K562 (cell line): ENCODE measurements at regions not wholly inside any gene's neighbourhood (a gene's known extent, or its start where the extent isn't known, plus 50 kb on each side); places are given as distances from the start of the nearest gene placed in this dataset.

Experiments used
- ATAC-seq: fragments of 200-7000 bp; cut with Tn5 transposase; 3 replicates; pipeline ENCODE4 v1.9.1; 2020; ENCODE audit warnings: moderate library complexity
- BruUV-seq: library from RNA; stranded (reverse); fragments of 400-500 nt; replicated peaks from 2 replicates; lab custom pipeline; 2021; lab: Mats Ljungman, UMichigan
- CTCF ChIA-PET: fragments of 300-600 bp; formaldehyde crosslinking; extraction: SDS; loops from one replicate; lab custom pipeline; 2021; ENCODE audit warnings: low intra/inter-chr PET ratio; lab: Yijun Ruan, JAX
- POLR2A ChIA-PET: fragments of 300-600, 350-650 bp; sonication (Branson Sonifier 250); formaldehyde crosslinking; extraction: SDS; loops from one replicate; lab custom pipeline; 2021; ENCODE audit warnings: antibody characterized with exemption, inconsistent platforms; lab: Yijun Ruan, JAX
- DNase-seq, 4 experiments: peaks; one replicate each; pipeline versions ENCODE4 v3.0.0 to v3.0.0-alpha.2; 2011 to 2018; ENCODE audit warnings: low spot score in 3 of 4, mixed read lengths in 3 of 4; ENCODE audit errors: extremely low read depth in 1 of 4
- FAIRE-seq: peaks from 2 replicates; lab custom pipeline; 2011; peaks lifted over from hg19 to GRCh38; lab: Jason Lieb, UNC
- H2AFZ ChIP-seq: 2 replicates; pipeline ENCODE4 v1.6.0; 2011; ENCODE audit warnings: low read depth, low read length, control low read depth, inconsistent platforms
- H3K27ac ChIP-seq: fragments of 200-600 bp; 3 replicates; pipeline ENCODE4 v1.8.0; 2011; ENCODE audit warnings: low read depth, mild to moderate bottlenecking, control low read depth, inconsistent platforms, low read length, moderate library complexity, mixed read lengths; ENCODE audit errors: extremely low read depth
- H3K27me3 ChIP-seq, 2 experiments: fragments of 300-600 bp in 1 of 2; 2 replicates in 1 of 2; 3 replicates in 1 of 2; pipeline versions ENCODE4 v1.6.0 to v1.8.0; 2011; ENCODE audit warnings: inconsistent platforms in 2 of 2, low read length in 2 of 2, mild to moderate bottlenecking in 1 of 2, mixed read lengths in 1 of 2, moderate library complexity in 1 of 2; ENCODE audit not compliant: control insufficient read depth in 2 of 2, insufficient read depth in 2 of 2
- H3K36me3 ChIP-seq: fragments of 300-600 bp; 3 replicates; pipeline ENCODE4 v1.8.0; 2011; ENCODE audit warnings: mild to moderate bottlenecking, low read length, inconsistent platforms; ENCODE audit not compliant: control insufficient read depth, insufficient read depth
- H3K4me1 ChIP-seq, 2 experiments: fragments of 200-600 bp in 1 of 2; replicated peaks in 1 of 2; 2 replicates in 1 of 2; 3 replicates in 1 of 2; pipeline versions ENCODE4 v1.5.1 to v1.8.0; 2011; ENCODE audit warnings: inconsistent platforms in 2 of 2, low read length in 2 of 2, mild to moderate bottlenecking in 1 of 2, mixed read lengths in 1 of 2, moderate library complexity in 1 of 2; ENCODE audit not compliant: control insufficient read depth in 2 of 2, insufficient read depth in 2 of 2
- H3K4me2 ChIP-seq: 2 replicates; pipeline ENCODE4 v1.6.1; 2011; ENCODE audit warnings: low read length, control low read depth, inconsistent platforms, mixed read lengths; ENCODE audit not compliant: insufficient read depth
- H3K4me3 ChIP-seq: fragments of 200-600 bp; sonication (generic), shearing (Covaris generic); 2 replicates; pipeline ENCODE4 v1.5.1; 2016; ENCODE audit warnings: control low read depth, inconsistent platforms
- H3K79me2 ChIP-seq: fragments of 200-600 bp; 3 replicates; pipeline ENCODE4 v1.8.0; 2011; ENCODE audit warnings: low read length, inconsistent platforms; ENCODE audit not compliant: control insufficient read depth, insufficient read depth
- H3K9ac ChIP-seq, 2 experiments: 2 replicates each; pipeline versions ENCODE4 v1.6.0 to v1.6.1; 2011; ENCODE audit warnings: low read depth in 2 of 2, low read length in 2 of 2, control low read depth in 1 of 2, inconsistent platforms in 1 of 2, mild to moderate bottlenecking in 1 of 2, mixed read lengths in 1 of 2; ENCODE audit not compliant: insufficient read depth in 1 of 2
- H3K9me1 ChIP-seq: one replicate; pipeline ENCODE4 v1.6.0; 2011; ENCODE audit warnings: inconsistent platforms, mild to moderate bottlenecking, low read length, moderate library complexity; ENCODE audit not compliant: control insufficient read depth, insufficient read depth
- H3K9me3 ChIP-seq: replicated peaks from 2 replicates; pipeline ENCODE4 v1.5.1; 2011; ENCODE audit warnings: low read depth, low read length, inconsistent platforms; ENCODE audit not compliant: control insufficient read depth, insufficient read depth
- H4K20me1 ChIP-seq: replicated peaks from 2 replicates; pipeline ENCODE4 v1.6.1; 2011; ENCODE audit warnings: low read length, inconsistent platforms, mixed read lengths; ENCODE audit not compliant: control insufficient read depth, insufficient read depth
- C11orf30 ChIP-seq: fragments of 450-650 bp; IDR thresholded peaks from 2 replicates; pipeline ENCODE4 v1.6.1; 2016; ENCODE audit warnings: low read depth, mild to moderate bottlenecking
- KLF6 ChIP-seq: fragments of 250-450 bp; sonication (Bioruptor Pico); IDR thresholded peaks from 2 replicates; pipeline ENCODE4 v1.4.0; 2020; ENCODE audit warnings: mild to moderate bottlenecking, moderate library complexity, borderline replicate concordance
- MAFF ChIP-seq: IDR thresholded peaks from 2 replicates; pipeline ENCODE4 v1.6.1; 2012; ENCODE audit warnings: low read length, improper control_type of control experiment
- MAFG ChIP-seq: fragments of 450-650 bp; conservative IDR thresholded peaks from 2 replicates; pipeline ENCODE4 v1.6.1; 2016; ENCODE audit warnings: missing genetic modification characterization, missing compliant biosample characterization
- MAFK ChIP-seq: IDR thresholded peaks from 2 replicates; pipeline ENCODE4 v1.6.1; 2011; ENCODE audit warnings: low read length, improper control_type of control experiment
- MYNN ChIP-seq, 2 experiments: sonication (generic); formaldehyde crosslinking in 1 of 2; IDR thresholded peaks; 2 replicates each; pipeline versions ENCODE4 v1.5.0 to v1.6.1; 2016 to 2020; ENCODE audit warnings: antibody characterized with exemption in 1 of 2, missing genetic modification reagents in 1 of 2
- NFIC ChIP-seq: fragments of 450-650 bp; IDR thresholded peaks from 2 replicates; pipeline ENCODE4 v1.6.1; 2017; ENCODE audit warnings: mild to moderate bottlenecking, inconsistent platforms
- PHF8 ChIP-seq: fragments of 200-600 bp; sonication (generic); IDR thresholded peaks from 2 replicates; pipeline ENCODE4 v1.6.1; 2012; ENCODE audit warnings: mixed run types, mild to moderate bottlenecking, inconsistent platforms, low read length, moderate library complexity, borderline replicate concordance
- PTBP1 ChIP-seq: fragments of 200-400 bp; formaldehyde crosslinking; IDR thresholded peaks from 2 replicates; pipeline ENCODE4 v1.6.1; 2017; ENCODE audit warnings: low read depth, low read length
- RBM39 ChIP-seq: fragments of 200-400 bp; formaldehyde crosslinking; optimal IDR thresholded peaks from 2 replicates; pipeline ENCODE3; 2018; ENCODE audit warnings: low read depth, low read length
- SMC3 ChIP-seq: conservative IDR thresholded peaks from 2 replicates; pipeline ENCODE4 v1.6.1; 2011; ENCODE audit warnings: low read depth, low read length, improper control_type of control experiment; ENCODE audit not compliant: insufficient read depth
- ZNF316 ChIP-seq: fragments of 450-650 bp; IDR thresholded peaks from 2 replicates; pipeline ENCODE4 v1.6.1; 2016
- ZNF77 ChIP-seq: fragments of 250-450 bp; sonication (Bioruptor Pico); IDR thresholded peaks from 2 replicates; pipeline ENCODE4 v1.5.0; 2020
- WGBS: fragments of 100-300 bp; shearing (Covaris generic); methylation state at CpG from one replicate; pipeline ENCODE4 v1.1.6; 2016; ENCODE audit warnings: low coverage, mixed read lengths; ENCODE audit not compliant: insufficient coverage; ENCODE audit errors: missing lambda C conversion rate; 5-methylcytosine and 5-hydroxymethylcytosine counted together
- in situ Hi-C: fragments of 300-500 bp; cut with MboI; formaldehyde crosslinking; loops from 4 replicates; pipeline ENCODE4 v1.15.0; 2018; ENCODE audit warnings: inconsistent platforms, mixed read lengths
- intact Hi-C: fragments of 100-400 bp; cut with micrococcal nuclease; formaldehyde crosslinking; loops from 2 replicates; pipeline ENCODE4 v1.14.2; 2022
- TF ChIP-seq, protein P1 (sequence below): fragments of 450-650 bp; IDR thresholded peaks from one replicate; pipeline ENCODE4 v1.6.1; 2018; ENCODE audit warnings: mild to moderate bottlenecking, moderate library complexity; ENCODE audit not compliant: partially characterized antibody
- TF ChIP-seq, protein P2 (sequence below): sonication (generic); IDR thresholded peaks from 2 replicates; pipeline ENCODE4 v1.6.1; 2016

DNA sequence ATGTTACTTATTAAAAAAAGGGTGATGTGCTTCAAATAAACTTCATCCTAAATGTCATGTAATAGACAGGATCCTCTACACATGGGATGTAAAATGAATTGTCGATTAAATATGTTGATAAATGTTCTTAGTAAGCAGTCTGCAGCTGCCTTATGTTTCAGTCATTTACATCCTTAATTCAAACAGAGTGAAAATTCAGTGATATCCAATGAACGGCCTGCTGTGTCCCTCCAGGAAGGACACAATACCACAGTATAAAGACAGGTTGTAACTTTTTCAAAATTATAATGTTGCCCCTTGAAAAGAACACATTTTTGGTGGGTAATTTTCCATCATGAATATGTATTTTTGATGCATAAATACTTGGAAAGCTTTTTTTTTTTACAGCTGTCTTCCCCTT, 266.5 kb upstream of the SEMA3A start (continued):
- no peak for TF ChIP-seq PHF8
- TF ChIP-seq, protein P1, sequence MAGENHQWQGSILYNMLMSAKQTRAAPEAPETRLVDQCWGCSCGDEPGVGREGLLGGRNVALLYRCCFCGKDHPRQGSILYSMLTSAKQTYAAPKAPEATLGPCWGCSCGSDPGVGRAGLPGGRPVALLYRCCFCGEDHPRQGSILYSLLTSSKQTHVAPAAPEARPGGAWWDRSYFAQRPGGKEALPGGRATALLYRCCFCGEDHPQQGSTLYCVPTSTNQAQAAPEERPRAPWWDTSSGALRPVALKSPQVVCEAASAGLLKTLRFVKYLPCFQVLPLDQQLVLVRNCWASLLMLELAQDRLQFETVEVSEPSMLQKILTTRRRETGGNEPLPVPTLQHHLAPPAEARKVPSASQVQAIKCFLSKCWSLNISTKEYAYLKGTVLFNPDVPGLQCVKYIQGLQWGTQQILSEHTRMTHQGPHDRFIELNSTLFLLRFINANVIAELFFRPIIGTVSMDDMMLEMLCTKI, result no peak
- TF ChIP-seq, protein P2, sequence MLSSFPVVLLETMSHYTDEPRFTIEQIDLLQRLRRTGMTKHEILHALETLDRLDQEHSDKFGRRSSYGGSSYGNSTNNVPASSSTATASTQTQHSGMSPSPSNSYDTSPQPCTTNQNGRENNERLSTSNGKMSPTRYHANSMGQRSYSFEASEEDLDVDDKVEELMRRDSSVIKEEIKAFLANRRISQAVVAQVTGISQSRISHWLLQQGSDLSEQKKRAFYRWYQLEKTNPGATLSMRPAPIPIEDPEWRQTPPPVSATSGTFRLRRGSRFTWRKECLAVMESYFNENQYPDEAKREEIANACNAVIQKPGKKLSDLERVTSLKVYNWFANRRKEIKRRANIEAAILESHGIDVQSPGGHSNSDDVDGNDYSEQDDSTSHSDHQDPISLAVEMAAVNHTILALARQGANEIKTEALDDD, result no peak

DNA sequence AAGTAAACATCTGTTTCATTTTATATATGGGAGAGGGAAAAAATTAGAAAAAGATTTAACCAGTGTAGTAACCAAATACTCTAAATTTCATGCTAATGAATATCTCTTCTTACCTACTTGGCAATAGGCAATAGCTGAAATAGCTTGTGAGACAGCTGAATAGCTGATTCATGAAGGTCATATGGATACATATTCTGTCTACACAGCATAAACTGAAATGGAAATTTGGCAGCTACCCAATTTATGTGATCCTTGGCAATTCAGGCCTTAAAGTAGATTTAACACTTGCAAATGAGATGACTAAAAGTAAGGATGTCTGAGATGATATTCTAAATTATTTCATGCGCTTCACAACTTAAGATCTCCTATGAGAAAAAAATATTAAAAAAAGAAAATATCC, 261.2 kb upstream of the SEMA3A start:
- H3K27me3 ChIP-seq, result no peaks in the 10 kb centered on the region
- no peak overlapping the region for H3K4me2 ChIP-seq
- intact Hi-C loops, result no loop called here
- no peak for DNase-seq
- TF ChIP-seq SMC3 (no peak), MAFK (peak; percentile 41; the same call in 1 of the 2 replicates), RBM39 (no peak), PTBP1 (no peak), NFIC (peak; percentile 67), MAFF (peak; percentile 42; the same call in 1 of the 2 replicates), MAFG (tag) (peak; percentile 75), C11orf30 (peak; percentile 68), ZNF316 (peak; percentile 84), MYNN (IDR thresholded peaks at IDR 0.05) (no peak), MYNN (CRISPR knock-in tag; IDR thresholded peaks at IDR 0.05) (no peak), KLF6 (CRISPR knock-in tag) (no peak), ZNF77 (CRISPR knock-in tag) (no peak)
- TF ChIP-seq, all 486 proteins: peak for 6
- no peak overlapping the region for H3K27ac ChIP-seq
- ChIA-PET POLR2A (no interaction called here), CTCF (no interaction called here)
- H3K4me3 ChIP-seq, result no peak overlapping the region
- ATAC-seq (no peak), FAIRE-seq (no peak)
- H3K9ac ChIP-seq, result no peak overlapping the region
- in situ Hi-C loops, result no loop called here
- H3K4me1 ChIP-seq, result no peaks in the 10 kb centered on the region
- no TSS peak for BruUV-seq
- H3K9me1 ChIP-seq, result no peaks in the 10 kb centered on the region
- H2AFZ ChIP-seq, result no peak overlapping the region
- H4K20me1 ChIP-seq, result no peaks in the 10 kb centered on the region
- no peaks in the 10 kb centered on the region for H3K9me3 ChIP-seq
- no peaks in the 10 kb centered on the region for H3K79me2 ChIP-seq
- 11% methylated on average over 1 of the region's 1 CpG for WGBS
- H3K36me3 ChIP-seq, result no peaks in the 10 kb centered on the region
